Stimulated activated CD8-positive, alpha-beta memory T cell treated with anti-CD3 and anti-CD28 coated beads, Interleukin-2, amount 100 ng/mL, for 1 hour (primary cell): ENCODE measurements at regions not wholly inside any gene's neighbourhood (a gene's known extent, or its start where the extent isn't known, plus 50 kb on each side); places are given as distances from the start of the nearest gene placed in this dataset.
"Not testable (repeated sequence)": the region's sequence is repeated elsewhere in the genome, so short reads cannot be mapped to it uniquely, and the experiment has no call there.

Experiments
- DNase-seq, 2 donors: peaks; one replicate each; pipeline ENCODE4 v3.0.0-alpha.2; 2020; ENCODE audit warnings: low read depth in 2 of 2

DNA sequence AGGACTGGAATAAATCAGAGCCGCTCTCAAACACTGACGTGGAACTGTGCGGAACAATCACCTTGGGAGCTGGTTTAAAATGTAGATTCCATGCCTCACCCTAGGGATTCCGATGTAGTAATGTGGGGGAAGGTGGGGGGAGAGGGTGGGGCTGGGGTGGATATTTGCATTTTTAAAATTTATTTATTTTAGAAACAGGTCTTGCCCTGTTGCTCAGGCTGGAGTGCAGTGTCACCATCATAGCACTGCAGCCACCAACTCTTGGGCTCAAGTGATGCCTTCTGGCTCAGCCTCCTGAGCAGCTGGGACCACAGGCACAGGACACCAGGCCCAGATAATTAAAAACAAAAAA lies 101.9 kb upstream of the SEC22B start:
- not testable (repeated sequence) for DNase-seq

- DNase-seq: not testable (repeated sequence)
Measured at GRCh38 chr1:120277428-120278258, 101.3 kb upstream of the SEC22B start.

- not testable (repeated sequence) for DNase-seq
Measured at GRCh38 chr1:120276710-120277109, 100.4 kb upstream of the SEC22B start.

- not testable (repeated sequence) for DNase-seq
Measured at GRCh38 chr1:120274438-120274837, 98.1 kb upstream of the SEC22B start.

- not testable (repeated sequence) for DNase-seq
Measured at GRCh38 chr1:120273363-120273762, 97.0 kb upstream of the SEC22B start.

- DNase-seq: not testable (repeated sequence)
Measured at GRCh38 chr1:120272242-120272641, 95.9 kb upstream of the SEC22B start.

GRCh38 chr1:120271561-120272221 lies 95.4 kb upstream of the SEC22B start:
- not testable (repeated sequence) for DNase-seq

GRCh38 chr1:120267894-120268551 lies 91.7 kb upstream of the SEC22B start:
- not testable (repeated sequence) for DNase-seq

DNA sequence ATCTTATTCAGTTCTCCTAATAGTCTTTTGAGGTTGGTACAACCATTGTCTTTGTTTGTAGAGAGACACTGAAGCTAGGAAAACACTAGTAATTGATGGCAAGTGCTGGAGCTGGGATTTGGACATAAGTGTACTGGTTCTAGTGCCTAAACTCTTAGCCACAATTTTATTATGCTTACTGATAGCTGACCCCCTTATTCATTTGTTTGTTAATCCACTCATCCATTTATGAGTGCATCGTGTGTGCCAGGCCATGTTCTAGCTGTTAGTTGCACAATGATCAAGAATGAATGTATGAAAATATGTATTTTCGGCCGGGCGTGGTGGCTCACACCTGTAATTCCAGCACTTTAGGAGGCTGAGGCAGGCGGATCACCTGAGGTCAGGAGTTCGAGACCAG lies 88.2 kb upstream of the SEC22B start:
- DNase-seq: not testable (repeated sequence)

DNA sequence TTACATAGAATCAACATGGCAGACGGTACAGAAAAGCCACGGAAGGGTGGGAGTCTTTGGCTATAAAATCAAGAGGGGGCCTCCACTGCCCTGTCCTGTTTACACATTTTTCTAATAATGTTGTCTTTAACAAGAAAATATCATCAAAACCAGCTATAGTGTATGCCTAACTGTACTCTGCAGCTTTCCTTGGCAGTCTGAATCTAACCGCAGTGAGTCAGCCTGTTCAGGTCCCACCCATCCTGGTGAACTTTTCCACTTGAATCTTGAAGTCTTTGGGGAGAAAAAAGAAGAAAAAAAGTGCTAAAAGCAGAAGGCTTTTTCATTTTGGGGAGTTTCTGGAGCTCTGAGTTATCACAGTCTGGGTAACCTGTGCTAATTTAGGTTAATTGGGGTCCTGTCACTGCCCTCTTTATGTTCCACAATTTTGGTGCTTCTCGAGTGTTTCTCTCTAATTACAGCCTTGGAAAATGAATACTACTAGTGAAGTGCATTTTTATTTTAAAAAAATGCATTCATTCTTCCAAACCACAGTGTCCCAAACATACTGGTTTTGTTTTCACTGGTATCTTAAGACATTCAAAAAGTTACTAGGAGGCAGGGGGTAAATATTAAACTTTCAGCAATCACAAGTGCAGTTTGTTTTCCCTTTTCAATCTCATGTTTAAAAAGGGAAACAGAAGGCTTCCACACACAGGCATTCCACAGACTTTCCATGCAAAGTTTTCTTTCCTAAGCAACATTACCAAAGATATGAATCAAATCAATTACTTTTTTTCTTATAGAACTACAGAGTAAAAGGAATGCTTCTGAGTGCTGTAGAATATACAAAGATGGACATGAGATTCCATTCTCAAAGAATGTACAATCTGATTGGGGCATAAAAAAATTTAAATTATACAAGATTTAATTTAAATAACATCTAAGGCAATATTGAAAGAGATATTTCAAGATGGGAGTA lies 86.8 kb upstream of the SEC22B start:
- DNase-seq: not testable (repeated sequence)

DNA sequence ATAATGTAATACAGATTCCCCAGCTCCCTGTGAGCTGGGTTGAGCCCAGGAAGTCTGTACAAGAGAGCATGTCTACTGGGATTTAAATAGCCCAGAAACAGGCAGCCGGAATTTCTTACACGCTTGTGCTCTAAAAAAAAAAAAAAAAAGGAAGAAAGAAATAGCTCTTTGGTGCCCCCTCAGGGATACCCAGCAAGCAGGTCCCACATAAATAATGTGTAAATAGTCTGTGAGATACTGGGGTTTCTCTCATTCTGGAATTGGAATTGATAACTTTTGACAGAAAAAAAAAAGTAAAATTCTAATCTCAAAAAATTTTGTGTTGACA lies 81.4 kb upstream of the SEC22B start:
- DNase-seq: not testable (repeated sequence)

- not testable (repeated sequence) for DNase-seq
Measured at GRCh38 chr1:120257064-120257777, 80.9 kb upstream of the SEC22B start.

- not testable (repeated sequence) for DNase-seq
Measured at GRCh38 chr1:120250756-120251155, 74.4 kb upstream of the SEC22B start.

GRCh38 chr1:120248726-120249427 lies 72.6 kb upstream of the SEC22B start:
- DNase-seq: not testable (repeated sequence)

- not testable (repeated sequence) for DNase-seq
Measured at GRCh38 chr1:120248203-120248602, 71.9 kb upstream of the SEC22B start.

DNA sequence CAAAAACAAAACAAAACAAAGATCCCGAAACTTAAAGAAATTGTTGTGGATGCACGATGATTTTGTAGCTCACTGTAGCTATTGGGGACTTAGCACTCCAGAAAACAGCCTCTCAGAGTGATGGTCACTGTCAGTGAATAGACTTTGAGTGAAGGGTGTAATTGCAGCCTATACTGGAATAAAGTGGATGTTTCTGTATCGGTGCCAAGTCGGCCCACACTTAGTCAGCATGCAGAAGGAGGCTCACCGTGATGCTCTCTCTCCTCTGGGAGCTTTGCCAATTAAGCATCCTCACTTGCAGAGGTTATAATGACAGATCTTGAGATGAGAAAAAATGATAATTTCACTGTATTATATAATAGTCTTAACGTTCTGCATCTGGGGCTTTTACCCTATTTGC lies 67.5 kb upstream of the SEC22B start:
- not testable (repeated sequence) for DNase-seq

GRCh38 chr1:120242582-120242981 lies 66.3 kb upstream of the SEC22B start:
- DNase-seq: not testable (repeated sequence)

DNA sequence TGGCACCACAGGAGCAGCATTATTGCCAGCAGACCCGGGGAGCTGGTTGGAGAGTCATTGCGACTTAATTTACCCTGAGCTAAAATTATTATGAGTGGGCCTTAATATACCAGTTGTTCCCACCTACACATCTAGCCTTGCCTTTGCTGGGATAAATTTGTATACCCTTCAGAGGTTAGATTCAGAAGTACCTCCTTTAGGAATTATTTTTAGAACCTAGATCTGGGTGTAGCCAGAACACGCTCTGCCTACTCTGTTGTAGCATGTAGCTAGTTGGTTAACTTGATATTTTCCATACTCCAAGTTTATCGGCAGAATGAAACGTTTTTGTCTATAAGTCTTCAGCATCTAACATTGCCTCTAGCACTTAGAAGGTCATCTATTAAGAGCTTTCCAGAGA lies 65.5 kb upstream of the SEC22B start:
- not testable (repeated sequence) for DNase-seq

- DNase-seq: not testable (repeated sequence)
Measured at GRCh38 chr1:120240181-120240580, 63.9 kb upstream of the SEC22B start.

GRCh38 chr1:120239351-120239750 lies 63.0 kb upstream of the SEC22B start:
- not testable (repeated sequence) for DNase-seq
